GM21717 (cell line): ENCODE measurements at regions not wholly inside any gene's neighbourhood (a gene's known extent, or its start where the extent isn't known, plus 50 kb on each side); places are given as distances from the start of the nearest gene placed in this dataset.
"Not testable (repeated sequence)": the region's sequence is repeated elsewhere in the genome, so short reads cannot be mapped to it uniquely, and the experiment has no call there.

Source experiments
- ATAC-seq: cut with Tn5 transposase; IDR thresholded peaks from one replicate; pipeline ENCODE4 v1.9.1; 2021; ENCODE audit warnings: mild to moderate bottlenecking, moderate library complexity; ENCODE audit not compliant: unreplicated experiment

DNA sequence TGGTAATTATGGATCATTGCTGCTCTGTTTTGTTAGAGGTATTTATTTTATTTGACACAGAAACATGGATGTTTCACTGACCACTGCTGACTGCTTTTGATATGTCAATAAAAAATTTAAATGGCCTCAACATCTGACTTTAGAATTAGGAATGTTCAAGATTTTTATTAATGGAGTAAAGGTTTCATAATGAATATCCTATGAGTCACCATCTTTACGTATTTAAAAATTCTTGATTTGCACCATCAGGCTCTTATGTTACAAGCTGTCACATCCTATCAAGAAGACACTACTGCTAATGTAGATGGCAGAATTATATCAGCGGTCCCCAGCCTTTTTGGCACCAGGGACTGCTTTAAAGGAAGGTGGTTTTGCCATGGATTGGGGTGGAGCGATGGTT lies 578.7 kb upstream of the NRP1 start:
- ATAC-seq = no peak

GRCh38 chr10:33909476-33909875 lies 575.0 kb upstream of the NRP1 start:
- not testable (repeated sequence) for ATAC-seq

- no peak for ATAC-seq
Observed at GRCh38 chr10:33901166-33901565, 566.7 kb upstream of the NRP1 start.

- ATAC-seq = no peak
Observed at GRCh38 chr10:33900596-33900995, 566.1 kb upstream of the NRP1 start.

- ATAC-seq = no peak
Observed at GRCh38 chr10:33899578-33900531, 565.4 kb upstream of the NRP1 start.

DNA sequence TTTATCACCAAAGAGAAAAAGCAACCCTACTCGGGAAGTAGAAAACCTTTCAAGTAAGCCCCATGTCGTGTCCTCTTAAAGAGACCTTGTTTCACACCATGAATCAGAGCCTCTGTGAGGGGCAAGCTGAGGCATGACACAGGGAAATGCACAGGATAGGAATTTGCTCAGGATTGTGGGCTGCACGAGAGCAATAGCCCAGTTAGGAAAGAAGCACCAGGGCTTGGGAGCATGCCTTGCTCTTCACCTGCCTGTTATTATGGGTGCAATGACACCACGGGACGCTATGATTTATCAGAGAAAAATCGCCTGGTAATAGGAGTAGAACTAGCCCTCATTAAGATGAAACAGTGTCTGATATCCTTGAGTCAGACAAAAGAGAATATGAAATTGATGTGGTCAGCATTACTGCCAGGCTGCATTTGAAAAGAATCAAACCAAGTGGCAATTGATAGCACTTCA lies 562.9 kb upstream of the NRP1 start:
- ATAC-seq = no peak

GRCh38 chr10:33893506-33893905 lies 559.0 kb upstream of the NRP1 start:
- ATAC-seq = no peak

DNA sequence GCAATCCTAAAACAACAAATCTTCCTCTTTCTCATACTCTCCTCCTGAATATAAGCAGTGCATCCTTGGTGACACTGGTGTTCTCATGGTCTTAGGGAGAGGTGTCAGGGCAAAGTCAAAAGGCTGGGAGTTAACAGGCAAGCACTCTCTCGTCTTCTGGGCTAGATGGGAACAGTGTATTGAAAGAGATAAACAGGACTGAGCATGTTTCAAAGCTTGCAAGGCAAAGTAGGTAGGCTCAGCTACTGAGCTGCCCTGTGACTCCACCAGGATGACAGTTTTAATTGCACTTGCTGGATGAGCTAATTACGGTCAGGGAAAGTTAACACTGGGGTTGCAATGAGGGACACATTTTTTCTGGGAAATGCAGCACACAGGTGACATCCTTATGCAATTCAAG lies 554.9 kb upstream of the NRP1 start:
- no peak for ATAC-seq

DNA sequence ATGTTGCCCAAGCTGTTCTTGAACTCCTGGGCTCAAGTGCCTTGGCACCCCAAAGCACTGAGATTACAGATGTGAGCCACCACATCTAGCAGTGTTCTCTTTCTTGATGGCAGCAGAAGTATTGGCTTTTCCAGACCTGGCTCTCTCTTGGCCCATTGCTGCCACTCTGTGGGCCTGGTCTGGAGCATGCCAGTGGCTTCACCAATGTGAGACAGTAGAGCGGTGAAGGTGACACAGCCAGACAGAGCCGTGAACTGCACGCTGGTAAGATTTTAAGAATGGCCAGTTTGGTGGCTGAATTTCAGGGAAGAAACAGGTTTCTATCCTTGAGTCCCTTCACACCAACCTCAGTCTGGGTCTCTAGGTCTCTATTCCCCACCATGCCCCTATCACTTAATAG lies 552.7 kb upstream of the NRP1 start:
- no peak for ATAC-seq

DNA sequence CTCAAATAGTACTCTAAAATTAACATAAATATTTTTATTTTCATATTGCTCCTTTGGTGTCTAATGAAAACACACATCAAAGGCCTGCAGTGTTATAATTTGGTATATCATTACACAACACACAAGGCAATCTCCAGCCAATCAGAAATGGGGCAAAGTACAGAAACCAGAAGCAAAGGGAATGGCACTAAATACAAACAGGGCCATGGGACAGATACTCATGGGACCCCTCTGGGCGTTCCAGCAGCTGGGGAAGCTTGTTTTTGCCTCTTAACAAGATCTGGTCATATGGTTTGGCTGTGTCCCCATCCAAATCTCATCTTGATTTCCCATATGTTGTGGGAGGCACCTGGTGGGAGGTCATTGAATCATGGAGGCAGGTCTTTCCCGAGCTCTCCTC lies 551.8 kb upstream of the NRP1 start:
- ATAC-seq = no peak

DNA sequence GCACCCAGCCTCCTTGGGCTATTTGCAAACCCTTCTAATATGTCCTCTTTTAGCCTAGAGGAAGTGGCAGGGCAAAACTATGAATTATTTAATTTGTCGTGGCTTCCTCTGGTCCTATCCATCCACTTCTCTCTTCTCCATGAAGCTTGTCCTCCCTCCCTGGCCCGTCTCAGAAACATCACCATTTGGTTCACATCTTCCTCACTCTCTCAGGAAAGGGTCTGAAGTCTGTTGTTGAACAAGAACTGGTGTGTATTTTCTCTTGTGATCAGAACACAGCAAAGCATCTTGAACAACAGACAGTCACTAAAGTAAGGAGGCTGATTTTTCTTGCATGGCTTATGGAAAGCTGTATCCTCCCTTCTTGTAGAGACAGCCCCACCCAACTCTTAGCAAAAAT lies 550.1 kb upstream of the NRP1 start:
- no peak for ATAC-seq

- ATAC-seq = no peak
Observed at GRCh38 chr10:33883881-33884280, 549.4 kb upstream of the NRP1 start.

- ATAC-seq = no peak
Observed at GRCh38 chr10:33882996-33883395, 548.5 kb upstream of the NRP1 start.

GRCh38 chr10:33880291-33880690 lies 545.8 kb upstream of the NRP1 start:
- ATAC-seq = no peak

GRCh38 chr10:33878238-33878786 lies 543.8 kb upstream of the NRP1 start:
- ATAC-seq = no peak

- no peak for ATAC-seq
Observed at GRCh38 chr10:33876584-33877400, 542.3 kb upstream of the NRP1 start.

- no peak for ATAC-seq
Observed at GRCh38 chr10:33875924-33876583, 541.6 kb upstream of the NRP1 start.

- ATAC-seq = no peak
Observed at GRCh38 chr10:33871061-33871956, 536.8 kb upstream of the NRP1 start.

- no peak for ATAC-seq
Observed at GRCh38 chr10:33869481-33869880, 535.0 kb upstream of the NRP1 start.

DNA sequence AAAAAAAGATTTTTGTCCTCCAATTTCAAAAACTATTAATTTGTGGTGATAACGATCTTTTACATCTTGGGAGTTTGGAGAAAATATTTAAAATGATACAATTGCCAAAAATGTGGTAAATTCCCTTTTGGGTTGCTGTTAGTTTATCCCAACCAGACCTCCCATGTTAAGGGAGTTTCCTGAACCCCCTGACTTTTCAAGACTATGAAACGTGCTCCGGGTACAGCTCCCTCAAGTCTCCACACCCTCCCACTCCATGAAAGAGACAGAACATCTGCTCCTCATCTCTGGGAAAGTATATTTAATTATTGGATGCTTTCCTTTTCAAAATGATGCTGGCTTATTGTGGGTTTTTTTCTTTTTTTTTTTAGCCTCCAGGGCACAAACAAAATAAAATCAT lies 534.6 kb upstream of the NRP1 start:
- no peak for ATAC-seq
